ENCODE measurements at regions not wholly inside any gene's neighbourhood (a gene's known extent, or its start where the extent isn't known, plus 50 kb on each side); places are given as distances from the start of the nearest gene placed in this dataset.

DNA sequence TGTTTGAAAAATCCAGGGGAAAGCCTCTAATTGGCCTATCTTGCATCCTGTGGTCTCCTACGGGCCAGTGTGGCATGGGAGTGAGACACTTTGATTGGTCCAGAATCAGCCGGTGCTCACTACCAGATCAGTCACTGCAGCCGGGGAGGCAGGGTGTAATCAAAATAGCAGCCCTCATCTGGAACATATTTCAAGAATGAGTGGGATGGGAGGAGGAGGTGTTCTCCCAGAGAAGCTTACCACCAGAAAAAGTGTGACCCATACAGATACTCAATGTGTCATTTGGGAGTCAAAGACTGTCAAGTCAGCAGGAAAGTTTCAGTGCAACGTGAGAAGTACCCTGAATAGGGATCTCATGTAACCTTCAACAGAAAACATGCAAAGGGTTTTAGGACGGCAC lies 393.9 kb upstream of the SLC14A2 start:
- H3K4me1 Mint-ChIP-seq (ENCODE audit: low read depth), result no peaks in the 10 kb centered on the region
- no peak for DNase-seq
- TF ChIP-seq CTCF (IDR thresholded peaks at IDR 0.05), result no peak
- H3K27ac Mint-ChIP-seq, result no peak overlapping the region
- peaks cover 6% of the 10 kb centered on the region for H3K27me3 Mint-ChIP-seq
- Histone ChIP-seq H3K36me3 (ENCODE audit: insufficient read depth, low read length) (no peaks in the 10 kb centered on the region), H3K4me1 (ENCODE audit: insufficient read depth, low read length) (no peaks in the 10 kb centered on the region), H3K27ac (ENCODE audit: low read depth in 1 of 2, low read length in 2 of 2) (no peak overlapping the region), H3K27me3 (ENCODE audit: control insufficient read depth in 1 of 2, insufficient read depth in 2 of 2, low read length in 2 of 2) (peaks cover 0 to 2% of the 10 kb centered on the region in 2 experiments), H3K9me3 (ENCODE audit: control insufficient read depth in 1 of 2, insufficient read depth in 1 of 2, low read length in 2 of 2) (no peaks in the 10 kb centered on the region), H3K4me3 (ENCODE audit: low read length) (no peak overlapping the region)
- no peaks in the 10 kb centered on the region for H3K9me3 Mint-ChIP-seq
- intact Hi-C loops (cut with DNase I, micrococcal nuclease), result no loop called here
- no peak overlapping the region for H3K4me3 Mint-ChIP-seq
- ChIA-PET POLR2A (no interaction called here), CTCF (interaction anchor here (0.6 kb wide), 1 partner anchor 87 kb away, joined by 3 read pairs; no protein-coding TSS in a partner anchor)
- H3K36me3 Mint-ChIP-seq (ENCODE audit: low read depth), result no peaks in the 10 kb centered on the region
- ATAC-seq (ENCODE audit: poor library complexity), result no peak

GRCh38 chr18:45222180-45222579 lies 393.1 kb upstream of the SLC14A2 start:
- H3K27me3 ChIP-seq (ENCODE audit: control insufficient read depth in 1 of 2, insufficient read depth in 2 of 2, low read length in 2 of 2), result peaks cover 0 to 2% of the 10 kb centered on the region in 2 experiments
- H3K9me3 Mint-ChIP-seq, result no peaks in the 10 kb centered on the region
- no peaks in the 10 kb centered on the region for H3K9me3 ChIP-seq (ENCODE audit: control insufficient read depth in 1 of 2, insufficient read depth in 1 of 2, low read length in 2 of 2)
- TF ChIP-seq CTCF (IDR thresholded peaks at IDR 0.05), result no peak
- no peak overlapping the region for H3K4me3 ChIP-seq (ENCODE audit: low read length)
- no peaks in the 10 kb centered on the region for H3K36me3 Mint-ChIP-seq (ENCODE audit: low read depth)
- DNase-seq (no peak), ATAC-seq (ENCODE audit: poor library complexity) (no peak)
- POLR2A ChIA-PET, result no interaction called here
- CTCF ChIA-PET, result no interaction called here
- H3K27me3 Mint-ChIP-seq, result peaks cover 6% of the 10 kb centered on the region
- no peak overlapping the region for H3K27ac ChIP-seq (ENCODE audit: low read depth in 1 of 2, low read length in 2 of 2)
- H3K4me3 Mint-ChIP-seq, result no peak overlapping the region
- H3K4me1 ChIP-seq (ENCODE audit: insufficient read depth, low read length), result no peaks in the 10 kb centered on the region
- intact Hi-C loops (cut with DNase I, micrococcal nuclease), result no loop called here
- no peaks in the 10 kb centered on the region for H3K36me3 ChIP-seq (ENCODE audit: insufficient read depth, low read length)
- H3K4me1 Mint-ChIP-seq (ENCODE audit: low read depth), result no peaks in the 10 kb centered on the region
- no peak overlapping the region for H3K27ac Mint-ChIP-seq

GRCh38 chr18:45227001-45227742 lies 388.1 kb upstream of the SLC14A2 start:
- CTCF ChIA-PET, result no interaction called here
- Histone ChIP-seq H3K27me3 (ENCODE audit: control insufficient read depth in 1 of 2, insufficient read depth in 2 of 2, low read length in 2 of 2) (no peaks in the 10 kb centered on the region), H3K4me3 (ENCODE audit: low read length) (no peak overlapping the region), H3K9me3 (ENCODE audit: control insufficient read depth in 1 of 2, insufficient read depth in 1 of 2, low read length in 2 of 2) (no peaks in the 10 kb centered on the region), H3K4me1 (ENCODE audit: insufficient read depth, low read length) (no peaks in the 10 kb centered on the region), H3K27ac (ENCODE audit: low read depth in 1 of 2, low read length in 2 of 2) (no peak overlapping the region), H3K36me3 (ENCODE audit: insufficient read depth, low read length) (no peaks in the 10 kb centered on the region)
- no peaks in the 10 kb centered on the region for H3K36me3 Mint-ChIP-seq (ENCODE audit: low read depth)
- no peak overlapping the region for H3K4me3 Mint-ChIP-seq
- H3K4me1 Mint-ChIP-seq (ENCODE audit: low read depth), result no peaks in the 10 kb centered on the region
- H3K27me3 Mint-ChIP-seq, result no peaks in the 10 kb centered on the region
- no peaks in the 10 kb centered on the region for H3K9me3 Mint-ChIP-seq
- no peak for TF ChIP-seq CTCF (IDR thresholded peaks at IDR 0.05)
- ATAC-seq (ENCODE audit: poor library complexity), result no peak
- DNase-seq, result no peak
- intact Hi-C loops (cut with DNase I, micrococcal nuclease), result no loop called here
- POLR2A ChIA-PET, result no interaction called here
- no peak overlapping the region for H3K27ac Mint-ChIP-seq
